Activated effector memory CD4-positive, alpha-beta T cell treated with anti-CD3 and anti-CD28 coated beads, Interleukin-2, amount 50 U/mL, for 16 hours (primary cell): ENCODE measurements at regions not wholly inside any gene's neighbourhood (a gene's known extent, or its start where the extent isn't known, plus 50 kb on each side); places are given as distances from the start of the nearest gene placed in this dataset.

Source experiments
- DNase-seq: peaks from one replicate; pipeline ENCODE4 v3.0.0-alpha.2; 2020

DNA sequence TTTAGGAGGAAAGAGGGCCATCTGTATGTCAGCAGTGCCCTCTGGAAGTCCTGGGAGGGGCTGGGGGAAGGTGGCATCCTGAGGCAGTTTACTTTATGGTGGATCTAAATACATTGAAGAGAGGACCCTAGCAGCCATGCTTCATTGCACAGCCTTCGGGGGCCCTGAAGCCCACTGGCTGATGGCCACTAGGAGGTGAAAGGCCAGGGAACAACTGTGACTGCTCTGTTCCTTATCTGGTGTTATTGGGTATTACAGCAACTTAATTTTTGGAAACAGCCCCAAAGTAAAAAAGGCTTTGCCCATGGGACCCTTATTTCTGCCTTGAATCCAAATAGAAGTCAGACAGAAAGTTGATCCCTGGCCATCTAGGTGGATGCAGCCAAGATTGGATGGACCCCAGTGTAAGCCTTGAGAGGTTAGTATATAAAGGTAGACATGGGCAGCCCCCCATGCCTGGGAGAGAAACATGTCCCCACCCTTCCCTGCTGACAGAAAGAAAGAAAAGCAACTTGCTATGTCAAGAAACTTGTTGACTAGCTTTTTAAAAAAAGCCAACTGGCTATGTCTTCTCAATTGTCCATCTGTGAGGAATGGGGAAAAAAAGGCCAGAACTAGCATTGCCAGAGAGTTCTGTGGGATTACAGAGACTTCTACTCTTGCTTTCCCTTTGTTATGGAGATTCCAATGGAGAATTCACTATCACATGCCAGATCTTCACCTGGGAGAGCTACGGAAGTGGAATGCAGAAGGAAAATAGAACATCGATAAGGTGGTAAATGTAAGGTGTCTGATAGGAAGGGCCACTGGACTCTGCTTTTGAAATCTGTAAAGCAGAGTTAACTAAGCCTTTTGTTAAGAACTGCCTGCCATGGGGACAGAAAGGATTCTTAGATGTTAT, 58.6 kb upstream of the OSR1 start:
- DNase-seq: no peak

DNA sequence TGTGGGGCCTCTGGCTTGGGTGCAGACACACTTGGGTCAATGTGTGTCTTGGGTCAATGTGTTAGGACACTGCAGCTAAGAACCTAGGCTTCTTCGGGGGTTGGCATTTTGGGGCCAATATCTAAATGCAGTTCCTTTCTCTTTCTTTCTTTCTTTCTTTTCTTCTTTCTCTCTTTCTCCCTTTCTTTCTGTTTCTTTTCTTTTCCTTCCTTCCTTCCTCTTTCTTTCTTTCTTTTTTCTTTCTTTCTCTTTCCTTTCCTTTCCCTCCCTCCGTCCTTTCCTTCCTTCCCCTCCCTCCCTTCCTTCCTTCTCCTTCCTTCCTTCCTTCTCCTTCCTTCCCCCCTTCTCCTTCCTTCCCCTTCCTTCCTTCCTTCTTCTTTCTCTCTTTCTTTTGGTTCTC, 57.7 kb upstream of the OSR1 start:
- no peak for DNase-seq

DNA sequence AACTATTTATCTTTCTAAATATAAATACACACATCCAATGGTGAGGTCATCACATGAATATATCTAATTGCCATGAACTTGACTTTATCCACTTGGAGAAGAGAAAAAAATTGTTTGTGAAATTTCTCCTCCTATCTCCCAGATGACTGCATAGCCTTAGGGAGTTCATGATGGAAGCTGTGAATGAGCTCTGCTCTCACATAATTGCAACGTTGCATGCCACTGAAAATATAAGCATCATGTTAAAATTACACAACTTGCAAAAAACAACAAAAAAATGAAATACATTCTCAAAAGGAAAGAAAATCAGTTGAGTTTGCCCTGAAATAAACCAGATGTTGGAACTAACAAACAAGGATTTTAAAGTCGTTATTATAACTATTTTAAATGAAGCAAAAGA, 50.6 kb upstream of the OSR1 start:
- no peak for DNase-seq

DNA sequence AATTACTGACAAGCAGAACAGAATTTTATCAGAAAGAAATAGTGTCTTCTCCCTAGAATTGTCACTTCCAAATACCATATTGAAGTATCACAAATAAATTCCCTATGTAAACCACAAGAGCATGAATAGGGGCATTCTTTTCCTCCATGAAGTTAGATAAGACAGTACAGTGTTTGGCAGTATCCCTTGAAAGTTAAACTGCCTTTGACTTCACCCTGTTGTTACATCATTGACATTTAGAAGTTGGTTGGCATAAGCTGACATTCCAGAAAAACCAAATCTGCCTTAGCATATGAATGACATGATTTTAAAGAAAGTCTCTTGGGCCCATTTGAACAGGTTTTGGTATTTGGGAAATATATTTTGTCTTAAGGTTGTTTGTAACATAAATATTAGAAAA, 50.2 kb upstream of the OSR1 start:
- DNase-seq: no peak
